Gastrocnemius medialis (tissue), 4 donors: ENCODE measurements at regions not wholly inside any gene's neighbourhood (a gene's known extent, or its start where the extent isn't known, plus 50 kb on each side); places are given as distances from the start of the nearest gene placed in this dataset.

Source experiments
- CTCF ChIP-seq, 5 experiments: fragments of 450-650 bp in 3 of 5; fragments of 200-600 bp in 2 of 5; sonication (generic) in 2 of 5; IDR thresholded peaks in 4 of 5; conservative IDR thresholded peaks in 1 of 5; 1 replicate in 4 of 5; 2 replicates in 1 of 5; pipeline ENCODE4 v1.5.1; 2016 to 2019; ENCODE audit warnings: antibody characterized with exemption in 5 of 5, mild to moderate bottlenecking in 3 of 5, moderate library complexity in 3 of 5
- POLR2A ChIP-seq, 2 donors: fragments of 450-650 bp; IDR thresholded peaks; one replicate each; pipeline ENCODE4 v1.6.1; 2017; ENCODE audit warnings: antibody characterized with exemption in 2 of 2, mild to moderate bottlenecking in 2 of 2, moderate library complexity in 2 of 2

DNA sequence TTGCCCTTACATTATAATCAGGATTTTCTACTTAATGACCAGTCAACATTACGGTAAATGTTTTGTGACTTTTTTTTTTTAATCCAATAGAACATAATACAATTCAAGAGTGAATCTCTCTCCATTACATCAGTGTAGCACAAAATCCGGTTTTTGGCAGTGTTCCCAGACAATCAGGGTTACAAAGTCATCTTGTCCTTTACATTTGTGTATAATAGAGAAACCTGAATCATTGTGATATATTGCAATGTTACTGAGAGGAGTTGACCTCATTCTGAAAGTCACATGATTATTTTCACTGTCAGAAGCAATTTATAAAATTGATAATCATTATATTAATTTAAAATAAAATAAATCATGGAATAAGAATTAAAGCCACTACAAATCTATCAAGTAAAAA lies 1346.0 kb upstream of the SPRY2 start:
- TF ChIP-seq CTCF (IDR thresholded peaks at IDR 0.05 in 4 of 5, conservative IDR thresholded peaks at IDR 0.05 in 1 of 5) (no peak), POLR2A (IDR thresholded peaks at IDR 0.05) (no peak)
